Transverse colon (tissue), 4 donors: ENCODE measurements at regions not wholly inside any gene's neighbourhood (a gene's known extent, or its start where the extent isn't known, plus 50 kb on each side); places are given as distances from the start of the nearest gene placed in this dataset.

Source experiments
- EP300 ChIP-seq: sonication (generic); formaldehyde crosslinking; IDR thresholded peaks from one replicate; pipeline ENCODE4 v1.6.1; 2017; ENCODE audit warnings: antibody characterized with exemption, low read depth
- POLR2A ChIP-seq: fragments of 450-650 bp; IDR thresholded peaks from one replicate; pipeline ENCODE4 v1.6.1; 2016; ENCODE audit warnings: antibody characterized with exemption, mild to moderate bottlenecking, moderate library complexity
- POLR2AphosphoS5 ChIP-seq, 3 donors: sonication (generic); formaldehyde crosslinking; IDR thresholded peaks; one replicate each; pipeline ENCODE4 v1.6.1; 2016; ENCODE audit warnings: antibody characterized with exemption in 3 of 3
- TF ChIP-seq, protein P1 (sequence below), 5 experiments: fragments of 200-600 bp in 3 of 5; fragments of 450-650 bp in 2 of 5; sonication (generic) in 3 of 5; IDR thresholded peaks; 1 replicate in 2 of 5; 2 replicates in 3 of 5; pipeline ENCODE4 v1.5.1; 2016 to 2017; ENCODE audit warnings: antibody characterized with exemption in 5 of 5, inconsistent platforms in 3 of 5, mild to moderate bottlenecking in 2 of 5, moderate library complexity in 1 of 5

DNA sequence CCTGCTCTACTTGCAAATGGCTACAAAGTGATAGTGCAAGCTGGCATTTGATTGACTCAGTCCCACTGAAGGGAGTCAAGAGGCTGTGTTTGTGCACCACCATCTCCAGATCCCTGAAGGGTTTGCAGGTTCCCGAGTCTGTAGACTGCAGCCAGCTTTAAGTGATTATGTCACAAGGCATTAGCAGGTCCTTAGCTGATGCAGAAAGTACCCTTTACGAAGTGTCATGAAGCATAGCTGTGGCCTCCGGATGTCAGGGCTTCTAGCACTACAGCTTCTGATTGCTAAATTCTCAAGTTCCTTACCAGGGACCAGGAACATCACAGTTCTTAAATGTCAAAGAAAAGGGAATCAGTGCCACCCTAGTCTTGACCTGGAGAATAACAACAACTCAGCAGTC, 311.3 kb upstream of the TRPC7 start:
- TF ChIP-seq, protein P1, sequence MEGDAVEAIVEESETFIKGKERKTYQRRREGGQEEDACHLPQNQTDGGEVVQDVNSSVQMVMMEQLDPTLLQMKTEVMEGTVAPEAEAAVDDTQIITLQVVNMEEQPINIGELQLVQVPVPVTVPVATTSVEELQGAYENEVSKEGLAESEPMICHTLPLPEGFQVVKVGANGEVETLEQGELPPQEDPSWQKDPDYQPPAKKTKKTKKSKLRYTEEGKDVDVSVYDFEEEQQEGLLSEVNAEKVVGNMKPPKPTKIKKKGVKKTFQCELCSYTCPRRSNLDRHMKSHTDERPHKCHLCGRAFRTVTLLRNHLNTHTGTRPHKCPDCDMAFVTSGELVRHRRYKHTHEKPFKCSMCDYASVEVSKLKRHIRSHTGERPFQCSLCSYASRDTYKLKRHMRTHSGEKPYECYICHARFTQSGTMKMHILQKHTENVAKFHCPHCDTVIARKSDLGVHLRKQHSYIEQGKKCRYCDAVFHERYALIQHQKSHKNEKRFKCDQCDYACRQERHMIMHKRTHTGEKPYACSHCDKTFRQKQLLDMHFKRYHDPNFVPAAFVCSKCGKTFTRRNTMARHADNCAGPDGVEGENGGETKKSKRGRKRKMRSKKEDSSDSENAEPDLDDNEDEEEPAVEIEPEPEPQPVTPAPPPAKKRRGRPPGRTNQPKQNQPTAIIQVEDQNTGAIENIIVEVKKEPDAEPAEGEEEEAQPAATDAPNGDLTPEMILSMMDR (IDR thresholded peaks at IDR 0.05) = no peak
- TF ChIP-seq POLR2A = no peak
- TF ChIP-seq EP300 = no peak
- no peak for TF ChIP-seq POLR2AphosphoS5 (IDR thresholded peaks at IDR 0.05)
